C4-2B (cell line): ENCODE measurements at regions not wholly inside any gene's neighbourhood (a gene's known extent, or its start where the extent isn't known, plus 50 kb on each side); places are given as distances from the start of the nearest gene placed in this dataset.

Experiments
- H3K27ac ChIP-seq: fragments of 450-650 bp; 2 replicates; pipeline ENCODE4 v1.5.1; 2017
- CTCF ChIP-seq: fragments of 450-650 bp; conservative IDR thresholded peaks from 2 replicates; pipeline ENCODE4 v1.5.1; 2017; ENCODE audit warnings: mild to moderate bottlenecking
- ZFX ChIP-seq: fragments of 450-650 bp; IDR thresholded peaks from 2 replicates; pipeline ENCODE4 v1.6.1; 2017

DNA sequence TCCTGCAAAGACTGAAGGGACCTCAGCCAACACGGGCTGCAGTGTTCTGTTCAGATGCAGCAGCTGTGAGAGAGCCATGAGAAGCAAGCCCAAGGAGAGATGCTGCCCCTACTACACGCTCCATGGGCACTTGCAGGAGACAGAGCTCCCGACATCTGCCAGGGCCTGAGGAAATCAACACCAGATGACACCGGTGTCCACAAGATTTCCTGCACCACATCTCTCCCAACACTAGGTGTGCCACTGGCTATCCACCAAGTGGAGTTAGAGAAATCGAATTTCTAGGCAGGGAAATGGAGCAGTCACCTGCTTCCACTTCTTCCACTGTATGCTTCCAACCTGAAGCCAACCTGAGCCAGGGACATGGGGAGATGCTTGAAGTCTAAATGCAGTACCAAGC is 445.3 kb downstream of the RWDD3 start:
- TF ChIP-seq ZFX: no peak
- TF ChIP-seq CTCF: no peak; the same call in 1 of the 2 replicates

GRCh38 chr1:95685081-95685480 is 451.1 kb downstream of the RWDD3 start:
- no peak overlapping the region for H3K27ac ChIP-seq
- no peak for TF ChIP-seq ZFX
- no peak for TF ChIP-seq CTCF

More for the DNA sequence above, 445.3 kb downstream of the RWDD3 start:
- H3K27ac ChIP-seq: no peak overlapping the region

- TF ChIP-seq ZFX (no peak), CTCF (no peak)
- H3K27ac ChIP-seq: no peak overlapping the region
Observed at GRCh38 chr1:95686217-95686616, 452.2 kb downstream of the RWDD3 start.

DNA sequence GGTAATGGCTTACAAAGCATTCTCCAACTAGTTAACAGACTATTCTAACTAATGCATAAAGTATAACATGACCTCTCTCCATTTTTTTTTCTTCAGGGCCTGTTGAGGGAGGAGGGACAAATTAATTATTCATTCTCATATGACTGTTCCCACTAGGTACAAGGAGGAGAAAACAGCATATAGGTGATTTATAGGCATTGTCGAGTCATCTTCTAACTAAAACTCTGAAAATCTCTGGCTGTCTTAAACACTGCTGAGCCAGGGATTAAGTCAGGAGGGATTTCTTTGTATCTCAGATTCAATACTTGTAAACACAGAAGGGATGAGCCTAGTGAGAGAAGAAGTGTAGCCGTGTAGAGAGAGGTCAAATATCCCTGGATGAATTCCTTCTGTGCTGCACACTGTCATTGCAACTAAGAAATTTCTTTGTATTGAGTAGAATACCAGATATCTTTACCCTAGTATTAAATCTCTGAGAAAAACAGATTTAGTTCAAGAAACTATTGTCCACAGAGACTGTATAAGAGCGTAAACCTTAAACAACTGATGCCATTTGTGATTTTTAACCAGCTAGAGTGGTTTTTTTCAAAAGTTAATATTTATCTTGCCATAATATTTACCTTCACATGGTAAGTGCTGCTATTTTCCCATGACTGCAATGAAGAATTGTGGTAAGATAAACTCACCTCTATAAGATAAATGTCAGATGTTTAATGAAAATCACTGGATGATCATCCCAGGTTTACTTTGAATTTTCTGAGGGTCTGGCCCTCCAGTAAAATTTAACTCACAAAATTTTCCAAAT is 465.3 kb downstream of the RWDD3 start:
- TF ChIP-seq ZFX (no peak), CTCF (no peak)
- H3K27ac ChIP-seq: no peak overlapping the region

DNA sequence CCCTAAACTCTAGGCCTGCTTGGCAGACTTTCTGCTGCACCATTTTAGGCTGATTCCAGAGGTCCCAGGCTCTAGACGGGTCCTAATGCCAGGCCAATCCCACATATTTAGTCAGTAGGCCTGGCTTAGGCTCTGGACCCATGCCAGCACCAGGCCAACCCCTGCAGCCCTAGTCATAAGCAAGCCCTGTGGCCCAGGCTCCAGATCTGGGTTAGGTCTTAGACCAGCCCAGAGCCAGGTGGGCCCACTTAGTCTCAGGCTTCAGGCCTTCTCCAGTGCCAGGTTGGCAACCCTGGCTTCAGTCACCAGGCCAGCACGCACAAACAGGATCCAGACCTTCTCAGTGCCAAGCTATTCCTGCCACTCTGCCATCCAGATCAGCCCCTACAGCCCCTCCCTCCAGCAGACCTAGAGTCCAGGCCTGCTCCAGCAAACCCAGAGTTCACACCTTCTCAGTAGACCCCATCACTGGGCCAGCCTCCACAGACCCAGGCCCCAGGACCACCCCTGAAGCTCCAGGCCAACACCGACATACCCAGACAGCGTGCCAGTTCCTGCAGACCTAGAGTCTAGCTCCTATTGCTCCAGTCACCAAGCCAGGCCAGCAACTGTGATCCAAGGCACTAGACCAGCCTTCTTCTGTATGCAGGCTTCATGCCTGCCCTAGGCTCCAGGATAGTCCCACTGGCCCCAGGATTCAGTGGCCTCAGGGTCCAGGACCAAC is 467.6 kb downstream of the RWDD3 start:
- TF ChIP-seq ZFX: no peak
- TF ChIP-seq CTCF: no peak
- no peak overlapping the region for H3K27ac ChIP-seq

- TF ChIP-seq CTCF (no peak), ZFX (no peak)
- no peak overlapping the region for H3K27ac ChIP-seq
Observed at GRCh38 chr1:95703046-95703445, 469.0 kb downstream of the RWDD3 start.

GRCh38 chr1:95716097-95716496 is 482.1 kb downstream of the RWDD3 start:
- TF ChIP-seq CTCF (no peak), ZFX (no peak)
- no peak overlapping the region for H3K27ac ChIP-seq
